ENCODE measurements at regions not wholly inside any gene's neighbourhood (a gene's known extent, or its start where the extent isn't known, plus 50 kb on each side); places are given as distances from the start of the nearest gene placed in this dataset.

GRCh38 chr14:100440758-100441203 is 117.6 kb downstream of the SLC25A47 start:
- DNase-seq, result no peak

- DNase-seq, result no peak
These were observed 118.3 kb downstream of the SLC25A47 start for GRCh38 chr14:100441271-100441947.

GRCh38 chr14:100442036-100442435 is 118.9 kb downstream of the SLC25A47 start:
- DNase-seq, result no peak

GRCh38 chr14:100442498-100443490 is 119.7 kb downstream of the SLC25A47 start:
- DNase-seq, result no peak

GRCh38 chr14:100443603-100444002 is 120.5 kb downstream of the SLC25A47 start:
- no peak for DNase-seq

GRCh38 chr14:100445436-100446088 is 122.4 kb downstream of the SLC25A47 start:
- no peak for DNase-seq

GRCh38 chr14:100446572-100446971 is 123.4 kb downstream of the SLC25A47 start:
- no peak for DNase-seq

GRCh38 chr14:100448376-100448775 is 125.2 kb downstream of the SLC25A47 start:
- DNase-seq, result no peak

- DNase-seq, result no peak
These were observed 126.3 kb downstream of the SLC25A47 start for GRCh38 chr14:100449225-100449987.

GRCh38 chr14:100450049-100450448 is 126.9 kb downstream of the SLC25A47 start:
- no peak for DNase-seq

GRCh38 chr14:100450736-100451135 is 127.6 kb downstream of the SLC25A47 start:
- no peak for DNase-seq

- DNase-seq, result no peak
These were observed 128.1 kb downstream of the SLC25A47 start for GRCh38 chr14:100451264-100451663.

- no peak for DNase-seq
These were observed 130.8 kb downstream of the SLC25A47 start for GRCh38 chr14:100453930-100454329.

- DNase-seq, result no peak
These were observed 131.3 kb downstream of the SLC25A47 start for GRCh38 chr14:100454437-100454836.

- no peak for DNase-seq
These were observed 123.3 kb downstream of the BEGAIN start for GRCh38 chr14:100463937-100464336.

- DNase-seq, result no peak
These were observed 120.9 kb downstream of the BEGAIN start for GRCh38 chr14:100466111-100466856.

GRCh38 chr14:100467046-100467750 is 120.0 kb downstream of the BEGAIN start:
- DNase-seq, result no peak

- no peak for DNase-seq
These were observed 119.3 kb downstream of the BEGAIN start for GRCh38 chr14:100467939-100468338.

- no peak for DNase-seq
These were observed 118.7 kb downstream of the BEGAIN start for GRCh38 chr14:100468557-100468956.

GRCh38 chr14:100469632-100470522 is 117.3 kb downstream of the BEGAIN start:
- DNase-seq, result no peak

All from NCI-H187 treated with DMSO at 0.1 percent for 48 hours (cell line).